Suprapubic skin (tissue), 4 donors: ENCODE measurements at regions not wholly inside any gene's neighbourhood (a gene's known extent, or its start where the extent isn't known, plus 50 kb on each side); places are given as distances from the start of the nearest gene placed in this dataset.

ENCODE experiments used
- DNase-seq, 2 donors: peaks; one replicate each; pipeline ENCODE4 v3.0.0-alpha.2; 2019; ENCODE audit warnings: low spot score in 2 of 2
- H3K27ac ChIP-seq: fragments of 200-600 bp; sonication (generic); one replicate; pipeline ENCODE4 v1.5.1; 2019
- H3K27me3 ChIP-seq: fragments of 200-600 bp; sonication (generic); one replicate; pipeline ENCODE4 v1.5.1; 2019
- H3K36me3 ChIP-seq: fragments of 200-600 bp; sonication (generic); one replicate; pipeline ENCODE4 v1.5.1; 2019
- H3K4me1 ChIP-seq: fragments of 200-600 bp; sonication (generic); one replicate; pipeline ENCODE4 v1.5.1; 2019
- H3K4me3 ChIP-seq: fragments of 200-600 bp; sonication (generic); one replicate; pipeline ENCODE4 v1.5.1; 2019; ENCODE audit warnings: mild to moderate bottlenecking
- H3K9me3 ChIP-seq: fragments of 200-600 bp; sonication (generic); one replicate; pipeline ENCODE4 v1.5.1; 2019
- EP300 ChIP-seq: sonication (generic); formaldehyde crosslinking; IDR thresholded peaks from one replicate; pipeline ENCODE4 v1.6.1; 2017; ENCODE audit warnings: antibody characterized with exemption
- POLR2A ChIP-seq, 2 donors: fragments of 450-650 bp; IDR thresholded peaks; one replicate each; pipeline ENCODE4 v1.6.1; 2017; ENCODE audit warnings: antibody characterized with exemption in 2 of 2, mild to moderate bottlenecking in 2 of 2, moderate library complexity in 2 of 2
- POLR2AphosphoS5 ChIP-seq, 3 donors: sonication (generic); formaldehyde crosslinking; IDR thresholded peaks; one replicate each; pipeline ENCODE4 v1.6.1; 2017; ENCODE audit warnings: antibody characterized with exemption in 3 of 3
- WGBS: methylation state at CpG from one replicate; pipeline ENCODE4 v1.1.5; 2018; 5-methylcytosine and 5-hydroxymethylcytosine counted together
- TF ChIP-seq, protein P1 (sequence below), 2 donors: fragments of 200-600 bp in 1 of 2; fragments of 450-650 bp in 1 of 2; sonication (generic) in 1 of 2; IDR thresholded peaks; one replicate each; pipeline ENCODE4 v1.5.1; 2016 to 2019; ENCODE audit warnings: antibody characterized with exemption in 2 of 2, mild to moderate bottlenecking in 1 of 2, moderate library complexity in 1 of 2

DNA sequence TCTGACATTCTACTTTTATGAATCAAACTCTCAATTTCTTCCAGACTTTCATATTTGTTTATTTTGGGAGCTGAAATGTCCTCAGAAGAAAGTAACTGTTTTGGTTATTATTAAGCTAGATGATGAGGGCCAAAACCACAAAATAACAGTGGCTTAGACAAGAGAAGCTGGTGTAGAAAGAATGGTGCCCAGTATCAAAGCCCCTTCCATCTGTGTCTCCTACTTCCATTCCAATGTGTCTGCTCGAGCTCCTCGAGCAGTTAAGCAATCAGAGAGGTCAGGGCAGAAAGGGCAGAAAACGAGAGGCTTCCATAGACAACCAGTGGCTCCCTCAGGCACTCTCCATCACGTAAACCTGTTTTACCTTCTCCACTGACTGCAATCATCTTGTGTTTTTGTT, 59.7 kb upstream of the MAGI1 start:
- H3K9me3 ChIP-seq: no peaks in the 10 kb centered on the region
- no peaks in the 10 kb centered on the region for H3K4me1 ChIP-seq
- no peak overlapping the region for H3K4me3 ChIP-seq
- 73% methylated on average over 4 of the region's 4 CpGs for WGBS
- no peaks in the 10 kb centered on the region for H3K27me3 ChIP-seq
- DNase-seq: no peak
- TF ChIP-seq EP300 (no peak), POLR2A (IDR thresholded peaks at IDR 0.05) (no peak), POLR2AphosphoS5 (IDR thresholded peaks at IDR 0.05) (no peak)
- TF ChIP-seq, protein P1, sequence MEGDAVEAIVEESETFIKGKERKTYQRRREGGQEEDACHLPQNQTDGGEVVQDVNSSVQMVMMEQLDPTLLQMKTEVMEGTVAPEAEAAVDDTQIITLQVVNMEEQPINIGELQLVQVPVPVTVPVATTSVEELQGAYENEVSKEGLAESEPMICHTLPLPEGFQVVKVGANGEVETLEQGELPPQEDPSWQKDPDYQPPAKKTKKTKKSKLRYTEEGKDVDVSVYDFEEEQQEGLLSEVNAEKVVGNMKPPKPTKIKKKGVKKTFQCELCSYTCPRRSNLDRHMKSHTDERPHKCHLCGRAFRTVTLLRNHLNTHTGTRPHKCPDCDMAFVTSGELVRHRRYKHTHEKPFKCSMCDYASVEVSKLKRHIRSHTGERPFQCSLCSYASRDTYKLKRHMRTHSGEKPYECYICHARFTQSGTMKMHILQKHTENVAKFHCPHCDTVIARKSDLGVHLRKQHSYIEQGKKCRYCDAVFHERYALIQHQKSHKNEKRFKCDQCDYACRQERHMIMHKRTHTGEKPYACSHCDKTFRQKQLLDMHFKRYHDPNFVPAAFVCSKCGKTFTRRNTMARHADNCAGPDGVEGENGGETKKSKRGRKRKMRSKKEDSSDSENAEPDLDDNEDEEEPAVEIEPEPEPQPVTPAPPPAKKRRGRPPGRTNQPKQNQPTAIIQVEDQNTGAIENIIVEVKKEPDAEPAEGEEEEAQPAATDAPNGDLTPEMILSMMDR (IDR thresholded peaks at IDR 0.05): no peak
- H3K27ac ChIP-seq: no peak overlapping the region
- H3K36me3 ChIP-seq: no peaks in the 10 kb centered on the region

DNA sequence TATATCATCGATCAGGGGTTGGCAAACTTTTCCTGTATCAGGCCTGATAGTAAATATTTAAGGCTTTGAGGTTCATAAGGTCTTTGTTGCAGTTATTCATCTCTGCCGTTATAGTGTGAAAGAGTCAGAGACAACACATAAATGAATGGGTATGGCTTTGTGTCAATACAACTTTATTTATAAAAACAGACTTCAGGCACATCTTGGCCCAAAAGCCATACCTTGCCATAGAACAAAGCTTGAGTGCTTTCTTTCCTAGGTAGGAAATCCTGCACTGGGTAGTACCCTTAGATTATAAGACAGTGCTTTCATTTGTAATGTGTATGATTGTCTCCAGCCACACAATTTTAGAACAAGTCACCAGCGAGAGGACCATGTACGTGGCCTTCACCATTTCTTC, 58.9 kb upstream of the MAGI1 start:
- Histone ChIP-seq H3K36me3 (no peaks in the 10 kb centered on the region), H3K27ac (no peak overlapping the region), H3K4me3 (no peak overlapping the region), H3K4me1 (no peaks in the 10 kb centered on the region), H3K27me3 (no peaks in the 10 kb centered on the region), H3K9me3 (no peaks in the 10 kb centered on the region)
- TF ChIP-seq EP300 (no peak), POLR2A (IDR thresholded peaks at IDR 0.05) (no peak), POLR2AphosphoS5 (IDR thresholded peaks at IDR 0.05) (no peak)
- TF ChIP-seq, protein P1 (IDR thresholded peaks at IDR 0.05): no peak
- WGBS: 92% methylated on average over 4 of the region's 4 CpGs
- no peak for DNase-seq

DNA sequence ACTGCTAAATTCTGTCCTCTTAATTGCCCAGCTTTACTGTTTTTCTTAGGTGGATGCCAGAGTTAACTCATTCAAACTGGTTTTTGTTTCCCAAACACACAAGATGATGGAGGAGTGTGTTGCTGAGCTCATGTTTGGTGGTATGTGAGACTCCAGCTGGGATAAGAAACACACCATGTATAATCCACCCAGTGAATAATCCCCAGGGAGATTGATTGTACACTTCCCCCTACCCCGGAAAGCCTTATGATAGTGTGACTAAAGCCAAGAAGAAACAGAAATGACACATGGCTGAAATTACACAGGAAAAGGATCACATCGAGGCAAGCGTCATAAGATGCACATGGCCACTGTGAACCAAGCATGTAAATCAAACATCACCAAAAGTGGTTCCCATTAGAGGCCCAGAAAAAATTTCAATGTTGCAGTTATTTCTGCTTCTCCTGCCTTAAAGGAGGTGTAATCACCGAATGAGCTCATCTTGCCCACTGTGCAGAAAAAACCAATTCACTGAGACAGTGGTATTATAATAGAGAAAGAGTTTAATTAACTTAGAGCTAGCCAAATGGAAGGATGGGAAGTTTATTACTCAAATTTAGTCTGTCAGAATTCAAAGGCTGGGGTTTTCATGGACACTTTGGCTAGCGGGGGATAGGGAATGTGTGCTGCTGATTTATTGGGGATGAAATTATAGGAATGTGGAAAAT, 56.7 kb upstream of the MAGI1 start:
- Histone ChIP-seq H3K4me1 (no peaks in the 10 kb centered on the region), H3K27me3 (no peaks in the 10 kb centered on the region), H3K36me3 (no peaks in the 10 kb centered on the region), H3K9me3 (no peaks in the 10 kb centered on the region), H3K4me3 (no peak overlapping the region), H3K27ac (no peak overlapping the region)
- TF ChIP-seq POLR2AphosphoS5 (IDR thresholded peaks at IDR 0.05) (no peak), POLR2A (IDR thresholded peaks at IDR 0.05) (no peak), EP300 (no peak)
- TF ChIP-seq, protein P1 (IDR thresholded peaks at IDR 0.05): no peak
- DNase-seq: no peak
- WGBS: 76% methylated on average over 5 of the region's 5 CpGs

DNA sequence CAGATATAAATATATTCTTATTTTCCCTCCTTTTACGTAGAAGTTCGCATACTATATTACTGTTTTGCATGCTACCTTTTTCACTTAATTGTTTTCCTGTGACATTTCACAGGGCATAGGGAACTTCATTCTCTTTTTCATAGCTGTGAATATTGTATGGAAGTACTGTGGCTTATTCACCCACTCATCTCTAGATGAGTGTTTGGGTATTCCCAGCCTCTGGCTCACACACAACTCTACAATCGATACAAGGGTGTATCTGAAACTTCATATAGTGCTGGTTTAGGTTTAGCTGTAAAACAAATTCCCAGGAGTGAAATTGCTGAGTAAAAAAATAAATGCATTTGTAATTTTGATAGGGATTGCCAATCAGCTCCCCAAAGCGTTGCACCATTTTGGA, 55.3 kb upstream of the MAGI1 start:
- Histone ChIP-seq H3K9me3 (no peaks in the 10 kb centered on the region), H3K27me3 (no peaks in the 10 kb centered on the region), H3K36me3 (no peaks in the 10 kb centered on the region), H3K4me1 (no peaks in the 10 kb centered on the region), H3K27ac (no peak overlapping the region), H3K4me3 (no peak overlapping the region)
- DNase-seq: no peak
- WGBS: 79% methylated on average over 4 of the region's 4 CpGs
- TF ChIP-seq EP300 (no peak), POLR2A (IDR thresholded peaks at IDR 0.05) (no peak), POLR2AphosphoS5 (IDR thresholded peaks at IDR 0.05) (no peak)
- TF ChIP-seq, protein P1 (IDR thresholded peaks at IDR 0.05): no peak

DNA sequence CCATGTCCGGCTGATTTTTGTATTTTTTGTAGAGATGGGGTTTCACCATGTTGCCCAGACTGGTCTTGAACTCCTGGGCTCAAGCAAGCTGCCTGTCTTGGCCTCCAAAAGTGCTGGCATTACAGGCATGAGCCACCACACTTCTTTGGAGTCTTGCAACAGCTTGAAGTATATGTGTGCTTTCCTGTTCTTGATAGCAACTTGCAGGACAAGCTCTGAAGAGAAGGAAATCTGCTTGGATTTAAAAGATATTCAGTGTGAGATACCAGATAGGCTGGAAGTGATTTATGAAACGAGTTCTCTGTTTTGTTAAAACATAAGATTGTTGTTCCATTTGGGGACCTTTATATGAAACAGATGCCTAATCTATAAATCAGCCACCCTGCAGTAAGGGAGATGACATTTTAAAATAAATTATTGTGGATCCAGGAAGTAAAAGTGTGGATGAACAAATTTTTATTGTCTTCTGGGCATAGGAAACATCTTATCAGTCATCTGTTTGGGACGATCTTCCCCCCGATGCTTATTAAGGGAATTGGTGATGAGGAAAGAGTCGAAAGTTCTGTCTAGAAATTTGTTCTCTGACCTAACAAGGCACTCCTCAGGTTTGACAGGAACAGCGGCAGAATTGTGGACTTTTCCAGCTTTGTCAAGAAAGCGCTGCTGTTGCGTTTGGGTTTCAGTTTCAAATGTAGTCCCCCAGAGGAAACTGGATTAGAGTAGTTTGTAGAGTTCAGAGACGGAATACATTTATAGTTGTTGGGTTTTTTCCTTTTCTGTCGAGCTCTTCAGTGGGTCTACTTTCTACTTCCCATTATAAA, 53.7 kb upstream of the MAGI1 start:
- no peaks in the 10 kb centered on the region for H3K27me3 ChIP-seq
- TF ChIP-seq POLR2A (IDR thresholded peaks at IDR 0.05) (no peak), EP300 (no peak), POLR2AphosphoS5 (IDR thresholded peaks at IDR 0.05) (no peak)
- TF ChIP-seq, protein P1 (IDR thresholded peaks at IDR 0.05): no peak
- H3K9me3 ChIP-seq: no peaks in the 10 kb centered on the region
- H3K36me3 ChIP-seq: no peaks in the 10 kb centered on the region
- DNase-seq: no peak
- WGBS: 63% methylated on average over 10 of the region's 10 CpGs
- no peak overlapping the region for H3K27ac ChIP-seq
- no peak overlapping the region for H3K4me3 ChIP-seq
- H3K4me1 ChIP-seq: no peaks in the 10 kb centered on the region
